AG09319 (cell line): ENCODE measurements at regions not wholly inside any gene's neighbourhood (a gene's known extent, or its start where the extent isn't known, plus 50 kb on each side); places are given as distances from the start of the nearest gene placed in this dataset.

ENCODE experiments used
- DNase-seq: peaks from one replicate; pipeline ENCODE4 v3.0.0-alpha.2; 2010; ENCODE audit warnings: low read depth; ENCODE audit errors: extremely low read depth
- TF ChIP-seq, protein P1 (sequence below): IDR thresholded peaks from 2 replicates; pipeline ENCODE4 v1.5.1; 2011; ENCODE audit warnings: low read depth, mild to moderate bottlenecking, inconsistent platforms, low read length, moderate library complexity

- TF ChIP-seq, protein P1, sequence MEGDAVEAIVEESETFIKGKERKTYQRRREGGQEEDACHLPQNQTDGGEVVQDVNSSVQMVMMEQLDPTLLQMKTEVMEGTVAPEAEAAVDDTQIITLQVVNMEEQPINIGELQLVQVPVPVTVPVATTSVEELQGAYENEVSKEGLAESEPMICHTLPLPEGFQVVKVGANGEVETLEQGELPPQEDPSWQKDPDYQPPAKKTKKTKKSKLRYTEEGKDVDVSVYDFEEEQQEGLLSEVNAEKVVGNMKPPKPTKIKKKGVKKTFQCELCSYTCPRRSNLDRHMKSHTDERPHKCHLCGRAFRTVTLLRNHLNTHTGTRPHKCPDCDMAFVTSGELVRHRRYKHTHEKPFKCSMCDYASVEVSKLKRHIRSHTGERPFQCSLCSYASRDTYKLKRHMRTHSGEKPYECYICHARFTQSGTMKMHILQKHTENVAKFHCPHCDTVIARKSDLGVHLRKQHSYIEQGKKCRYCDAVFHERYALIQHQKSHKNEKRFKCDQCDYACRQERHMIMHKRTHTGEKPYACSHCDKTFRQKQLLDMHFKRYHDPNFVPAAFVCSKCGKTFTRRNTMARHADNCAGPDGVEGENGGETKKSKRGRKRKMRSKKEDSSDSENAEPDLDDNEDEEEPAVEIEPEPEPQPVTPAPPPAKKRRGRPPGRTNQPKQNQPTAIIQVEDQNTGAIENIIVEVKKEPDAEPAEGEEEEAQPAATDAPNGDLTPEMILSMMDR = no peak
- DNase-seq = no peak
Observed at GRCh38 chr11:70616938-70617654, 218.8 kb downstream of the CTTN start.

- TF ChIP-seq, protein P1 = no peak
- no peak for DNase-seq
Observed at GRCh38 chr11:70618431-70619101, 220.2 kb downstream of the CTTN start.

GRCh38 chr11:70619591-70619990 lies 221.3 kb downstream of the CTTN start:
- TF ChIP-seq, protein P1 = no peak
- DNase-seq = no peak

DNA sequence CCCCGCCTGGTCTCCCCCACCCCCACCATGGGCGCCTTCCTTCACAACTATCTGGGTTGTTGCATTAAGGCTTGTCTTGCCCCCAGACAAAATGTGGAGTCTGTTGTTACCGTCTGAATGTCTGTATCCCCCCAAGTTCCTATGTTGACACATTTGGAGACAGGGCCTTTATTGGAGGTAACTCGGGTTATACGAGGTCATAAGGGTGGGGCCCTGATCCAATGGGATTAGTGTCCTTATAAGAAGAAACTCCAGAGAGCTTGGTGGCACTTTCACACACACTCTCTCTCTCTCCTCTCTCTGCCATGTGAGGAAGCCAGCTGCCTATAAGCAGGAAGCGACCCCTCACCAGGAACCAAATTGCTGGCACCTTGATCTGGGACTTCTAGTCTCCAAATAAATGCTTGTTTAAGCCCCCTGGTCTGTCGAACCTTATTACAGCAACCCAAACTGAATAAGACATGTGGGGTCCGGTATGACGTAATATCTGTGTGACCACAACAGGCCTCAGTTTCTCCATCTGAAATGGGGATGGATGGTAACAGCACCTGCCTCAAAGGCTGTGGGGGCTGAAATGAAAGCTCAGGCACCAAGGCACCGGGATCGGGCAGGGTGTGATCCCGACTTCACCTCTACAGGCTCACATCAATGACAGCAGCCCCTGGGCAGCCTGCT lies 222.3 kb downstream of the CTTN start:
- DNase-seq = no peak
- TF ChIP-seq, protein P1 = no peak

DNA sequence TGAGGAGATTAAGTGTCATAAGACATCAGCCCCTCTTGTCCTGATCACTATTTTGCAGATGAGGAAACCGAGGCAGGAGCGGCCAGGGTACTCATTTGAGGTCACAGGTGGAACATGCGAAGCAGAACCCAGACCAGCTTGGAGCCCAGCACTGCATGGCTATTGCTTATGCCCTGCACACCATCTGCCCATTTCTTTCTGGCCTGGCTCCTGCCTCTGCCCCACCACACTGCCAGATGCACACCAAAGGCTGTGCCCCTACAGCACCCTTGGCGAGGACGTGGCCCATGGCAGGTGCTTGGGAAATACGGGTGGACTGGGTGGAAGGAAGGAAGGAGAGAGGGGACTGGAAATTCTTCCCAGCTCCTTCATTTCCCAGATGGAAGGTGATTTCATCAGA lies 222.9 kb downstream of the CTTN start:
- DNase-seq = no peak
- TF ChIP-seq, protein P1 = no peak

- no peak for DNase-seq
- TF ChIP-seq, protein P1 = no peak
Observed at GRCh38 chr11:70622091-70622490, 223.8 kb downstream of the CTTN start.
